A549 (cell line): ENCODE measurements at regions not wholly inside any gene's neighbourhood (a gene's known extent, or its start where the extent isn't known, plus 50 kb on each side); places are given as distances from the start of the nearest gene placed in this dataset.

Source experiments
- ATAC-seq, 2 experiments: fragments of 200-7000 bp in 1 of 2; fragments of >200 bp in 1 of 2; cut with Nextera tagmentation in 1 of 2; cut with Tn5 transposase in 1 of 2; 3 replicates each; pipeline versions ENCODE4 v1.8.0 to v1.9.1; 2018 to 2020; ENCODE audit warnings: mild to moderate bottlenecking in 1 of 2, moderate library complexity in 1 of 2
- CTCF ChIA-PET: fragments of 300-600 bp; sonication (Branson Sonifier 250); formaldehyde crosslinking; extraction: SDS; loops from one replicate; lab custom pipeline; 2021; ENCODE audit warnings: antibody characterized with exemption, inconsistent platforms; lab: Yijun Ruan, JAX
- POLR2A ChIA-PET: fragments of 350-600 bp; formaldehyde crosslinking; extraction: SDS; loops from one replicate; lab custom pipeline; 2021; ENCODE audit warnings: antibody characterized with exemption, inconsistent platforms; lab: Yijun Ruan, JAX
- DNase-seq, 2 experiments: peaks; one replicate each; pipeline versions ENCODE4 v3.0.0 to v3.0.0-alpha.2; 2011 to 2016; ENCODE audit warnings: low read depth in 1 of 2, low spot score in 1 of 2
- FAIRE-seq: peaks from 2 replicates; lab custom pipeline; 2011; peaks lifted over from hg19 to GRCh38; lab: Jason Lieb, UNC
- H3K27ac ChIP-seq, 2 experiments: fragments of >200 bp; sonication (Bioruptor Twin); formaldehyde crosslinking; 3 replicates each; pipeline ENCODE4 v1.5.1; 2016 to 2017
- H3K4me1 ChIP-seq: fragments of >200 bp; sonication (Bioruptor Twin); formaldehyde crosslinking; 3 replicates; pipeline ENCODE4 v1.6.1; 2016
- H3K4me2 ChIP-seq: fragments of >200 bp; sonication (Bioruptor Twin); formaldehyde crosslinking; 3 replicates; pipeline ENCODE4 v1.6.1; 2016
- H3K4me3 ChIP-seq: fragments of >200 bp; sonication (Bioruptor Twin); formaldehyde crosslinking; 3 replicates; pipeline ENCODE4 v1.5.1; 2016
- H3K9me3 ChIP-seq: fragments of >200 bp; sonication (Bioruptor Twin); formaldehyde crosslinking; 3 replicates; pipeline ENCODE4 v1.6.1; 2016
- BCL3 ChIP-seq: fragments of >200 bp; sonication (Bioruptor Twin); formaldehyde crosslinking; IDR thresholded peaks from 3 replicates; pipeline ENCODE4 v1.6.1; 2016
- BHLHE40 ChIP-seq: IDR thresholded peaks from 2 replicates; pipeline ENCODE4 v1.6.1; 2012; ENCODE audit warnings: low read depth, low read length, inconsistent platforms
- CEBPB ChIP-seq, 2 experiments: fragments of >200 bp in 1 of 2; sonication (Bioruptor Twin) in 1 of 2; formaldehyde crosslinking in 1 of 2; IDR thresholded peaks; 2 replicates each; pipeline ENCODE4 v1.6.1; 2012 to 2016
- CTCF ChIP-seq: fragments of >200 bp; sonication (Bioruptor Twin); formaldehyde crosslinking; IDR thresholded peaks from 3 replicates; pipeline ENCODE4 v1.5.1; 2016
- EHMT2 ChIP-seq: fragments of 200-600 bp; sonication (generic); IDR thresholded peaks from 2 replicates; pipeline ENCODE4 v1.6.1; 2016; ENCODE audit warnings: antibody characterized with exemption, low read depth, mild to moderate bottlenecking, moderate library complexity
- EP300 ChIP-seq, 2 experiments: fragments of >200 bp; sonication (Bioruptor Twin); formaldehyde crosslinking; IDR thresholded peaks; 2 replicates in 1 of 2; 3 replicates in 1 of 2; pipeline ENCODE4 v1.6.1; 2016 to 2017
- FOSB ChIP-seq: fragments of 250-450 bp; sonication (Bioruptor Pico); IDR thresholded peaks from 2 replicates; pipeline ENCODE4 v1.5.0; 2020; ENCODE audit warnings: mild to moderate bottlenecking, moderate library complexity
- FOSL2 ChIP-seq, 2 experiments: fragments of 450-650 bp in 1 of 2; fragments of >200 bp in 1 of 2; sonication (Bioruptor Twin) in 1 of 2; formaldehyde crosslinking; IDR thresholded peaks; 2 replicates each; pipeline versions ENCODE4 v1.5.0 to v1.6.1; 2016 to 2020; ENCODE audit warnings: mild to moderate bottlenecking in 1 of 2, moderate library complexity in 1 of 2
- GATA3 ChIP-seq: IDR thresholded peaks from 2 replicates; pipeline ENCODE4 v1.6.1; 2012; ENCODE audit warnings: borderline replicate concordance
- HES2 ChIP-seq: fragments of >200 bp; sonication (Bioruptor Twin); formaldehyde crosslinking; IDR thresholded peaks from 2 replicates; pipeline ENCODE4 v1.6.1; 2016
- JUN ChIP-seq, 2 experiments: fragments of >200 bp; sonication (Bioruptor Twin); formaldehyde crosslinking; IDR thresholded peaks; 2 replicates in 1 of 2; 3 replicates in 1 of 2; pipeline ENCODE4 v1.6.1; 2016 to 2017
- JUNB ChIP-seq: fragments of >200 bp; sonication (Bioruptor Twin); formaldehyde crosslinking; IDR thresholded peaks from 2 replicates; pipeline ENCODE4 v1.6.1; 2016
- MAX ChIP-seq: IDR thresholded peaks from 2 replicates; pipeline ENCODE4 v1.6.1; 2012
- MAZ ChIP-seq: fragments of 150-350 bp; IDR thresholded peaks from 2 replicates; pipeline ENCODE4 v1.6.1; 2014; ENCODE audit warnings: antibody characterized with exemption, low read depth, low read length, borderline replicate concordance
- NR3C1 ChIP-seq: fragments of >200 bp; sonication (Bioruptor Twin); formaldehyde crosslinking; IDR thresholded peaks from 3 replicates; pipeline ENCODE4 v1.6.1; 2017
- PBX3 ChIP-seq: IDR thresholded peaks from 2 replicates; pipeline ENCODE4 v1.6.1; 2012
- POLR2A ChIP-seq: IDR thresholded peaks from 2 replicates; pipeline ENCODE4 v1.6.1; 2012; ENCODE audit warnings: mild to moderate bottlenecking, low read length
- RAD21 ChIP-seq, 2 experiments: fragments of >200 bp in 1 of 2; sonication (Bioruptor Twin) in 1 of 2; formaldehyde crosslinking in 1 of 2; IDR thresholded peaks in 1 of 2; conservative IDR thresholded peaks in 1 of 2; 2 replicates in 1 of 2; 3 replicates in 1 of 2; pipeline ENCODE4 v1.6.1; 2012 to 2018; ENCODE audit warnings: inconsistent platforms in 1 of 2
- RCOR1 ChIP-seq: fragments of 150-350 bp; IDR thresholded peaks from 2 replicates; pipeline ENCODE4 v1.6.1; 2014; ENCODE audit warnings: antibody characterized with exemption, low read length, low read depth
- REST ChIP-seq: fragments of 200-600 bp; sonication (generic); IDR thresholded peaks from 2 replicates; pipeline ENCODE4 v1.6.1; 2016; ENCODE audit warnings: antibody characterized with exemption, mild to moderate bottlenecking, moderate library complexity
- RNF2 ChIP-seq: fragments of 200-600 bp; sonication (generic); IDR thresholded peaks from 2 replicates; pipeline ENCODE4 v1.6.1; 2016; ENCODE audit warnings: low read depth, mild to moderate bottlenecking, antibody characterized with exemption, moderate library complexity, borderline replicate concordance
- TP53 ChIP-seq: fragments of 250-450 bp; sonication (Bioruptor Pico); IDR thresholded peaks from 2 replicates; pipeline ENCODE4 v1.5.0; 2021; ENCODE audit warnings: mild to moderate bottlenecking, moderate library complexity
- ZFP36 ChIP-seq: fragments of 450-650 bp; IDR thresholded peaks from 2 replicates; pipeline ENCODE4 v1.6.1; 2014; ENCODE audit warnings: borderline replicate concordance; ENCODE audit not compliant: partially characterized antibody
- WGBS: methylation state at CpG from one replicate; pipeline ENCODE4 v1.1.6; 2017; ENCODE audit errors: missing lambda C conversion rate; 5-methylcytosine and 5-hydroxymethylcytosine counted together

- no peak overlapping the region for H3K4me2 ChIP-seq
- WGBS: 82% methylated on average over 6 of the region's 6 CpGs
- H3K27ac ChIP-seq: peak overlapping the region in 1 of 2 experiments; percentile 48; a peak in 2 of 6 replicates
- ATAC-seq (no peak), FAIRE-seq (no peak), DNase-seq (no peak)
- CTCF ChIA-PET: interaction anchor here (0.7 to 1.7 kb wide), 2 partner anchors 11 to 48 kb away, joined by 3 to 6 read pairs; no protein-coding TSS in a partner anchor
- TF ChIP-seq FOSB (CRISPR knock-in tag) (no peak), CTCF (no peak), RNF2 (no peak)
- POLR2A ChIA-PET: no interaction called here
- peaks cover 56% of the 10 kb centered on the region for H3K4me1 ChIP-seq
- no peaks in the 10 kb centered on the region for H3K9me3 ChIP-seq
- no peak overlapping the region for H3K4me3 ChIP-seq
Observed at GRCh38 chr16:14011846-14012245, 59.3 kb upstream of the MRTFB start.

GRCh38 chr16:14013145-14013570, 58.0 kb upstream of the MRTFB start:
- TF ChIP-seq CEBPB (IDR thresholded peaks at IDR 0.05): peak in 1 of 2 experiments; percentile 72; a peak in 3 of 4 replicates
- no peak for TF ChIP-seq BHLHE40
- CTCF ChIA-PET: interaction anchor here (0.6 to 1.4 kb wide), 6 partner anchors 24 to 287 kb away, joined by 3 to 5 read pairs (median 3); partner anchors contain the start of gene ERCC4
- H3K9me3 ChIP-seq: no peaks in the 10 kb centered on the region
- peak in 1 of 2 experiments; percentile 15; a peak in 1 of 6 replicates for ATAC-seq
- H3K4me3 ChIP-seq: no peak overlapping the region
- POLR2A ChIA-PET: interaction anchor here (0.8 kb wide), 1 partner anchor 55 kb away, joined by 4 read pairs; no protein-coding TSS in a partner anchor
- no peak for DNase-seq
- WGBS: 90% methylated on average over 4 of the region's 4 CpGs
- FAIRE-seq: no peak
- H3K4me2 ChIP-seq: peak overlapping the region; percentile 70
- peak overlapping the region; percentile 59 to 71 for H3K27ac ChIP-seq
- peaks cover 48% of the 10 kb centered on the region for H3K4me1 ChIP-seq

- peak overlapping the region; percentile 59 to 71 for H3K27ac ChIP-seq
- ChIA-PET POLR2A (interaction anchor here (0.8 kb wide), 1 partner anchor 55 kb away, joined by 4 read pairs; no protein-coding TSS in a partner anchor), CTCF (interaction anchor here (1.2 to 1.4 kb wide), 3 partner anchors 89 to 94 kb away, joined by 3 to 4 read pairs (median 3); partner anchors contain the start of gene ERCC4)
- peak; percentile 82 to 89 for ATAC-seq
- no peak for FAIRE-seq
- TF ChIP-seq PBX3 (no peak), REST (no peak), ZFP36 (no peak), NR3C1 (no peak), JUN (IDR thresholded peaks at IDR 0.05) (peak; percentile 80; a peak in 4 of 5 replicates), EHMT2 (no peak), EP300 (IDR thresholded peaks at IDR 0.05) (peak; percentile 62 to 68; a peak in 3 of 5 replicates), HES2 (peak; percentile 91), RCOR1 (no peak), GATA3 (peak; percentile 90), JUNB (peak; percentile 76), POLR2A (no peak), TP53 (CRISPR knock-in tag) (no peak), MAZ (no peak), BCL3 (peak; percentile 90; the same call in 1 of the 3 replicates), MAX (peak; percentile 43; the same call in 1 of the 2 replicates), RAD21 (conservative IDR thresholded peaks at IDR 0.05 in 1 of 2, IDR thresholded peaks at IDR 0.05 in 1 of 2) (peak in 1 of 2 experiments; percentile 25; a peak in 4 of 5 replicates), CEBPB (IDR thresholded peaks at IDR 0.05) (peak; percentile 93 to 97), BHLHE40 (peak; percentile 34; the same call in 1 of the 2 replicates), FOSL2 (IDR thresholded peaks at IDR 0.05) (no peak), FOSL2 (CRISPR knock-in tag; IDR thresholded peaks at IDR 0.05) (peak; percentile 82), RNF2 (no peak)
- DNase-seq: peak; percentile 72 to 90
- H3K4me1 ChIP-seq: peaks cover 51% of the 10 kb centered on the region
- H3K9me3 ChIP-seq: no peaks in the 10 kb centered on the region
- peak overlapping the region; percentile 70 for H3K4me2 ChIP-seq
- WGBS: 4% methylated on average over 13 of the region's 13 CpGs
- no peak overlapping the region for H3K4me3 ChIP-seq
Observed at GRCh38 chr16:14013571-14014283, 57.4 kb upstream of the MRTFB start.
